ENCODE measurements at regions not wholly inside any gene's neighbourhood (a gene's known extent, or its start where the extent isn't known, plus 50 kb on each side); places are given as distances from the start of the nearest gene placed in this dataset.

- H3K4me3 ChIP-seq (ENCODE audit: low read depth, low read length): no peak overlapping the region
- DNase-seq (ENCODE audit: low read depth): no peak
These were observed 81.1 kb upstream of the LHX1 start for GRCh38 chr17:36856222-36856621.

GRCh38 chr17:36856903-36857381, 80.3 kb upstream of the LHX1 start:
- DNase-seq (ENCODE audit: low read depth): no peak
- H3K4me3 ChIP-seq (ENCODE audit: low read depth, low read length): no peak overlapping the region

GRCh38 chr17:36857698-36858097, 79.6 kb upstream of the LHX1 start:
- no peak for DNase-seq (ENCODE audit: low read depth)
- no peak overlapping the region for H3K4me3 ChIP-seq (ENCODE audit: low read depth, low read length)

- no peak for DNase-seq (ENCODE audit: low read depth)
- no peak overlapping the region for H3K4me3 ChIP-seq (ENCODE audit: low read depth, low read length)
These were observed 78.9 kb upstream of the LHX1 start for GRCh38 chr17:36858119-36859002.

GRCh38 chr17:36859003-36859300, 78.3 kb upstream of the LHX1 start:
- H3K4me3 ChIP-seq (ENCODE audit: low read depth, low read length): no peak overlapping the region
- DNase-seq (ENCODE audit: low read depth): no peak

GRCh38 chr17:36859706-36860105, 77.6 kb upstream of the LHX1 start:
- DNase-seq (ENCODE audit: low read depth): no peak
- H3K4me3 ChIP-seq (ENCODE audit: low read depth, low read length): no peak overlapping the region

- no peak overlapping the region for H3K4me3 ChIP-seq (ENCODE audit: low read depth, low read length)
- no peak for DNase-seq (ENCODE audit: low read depth)
These were observed 75.7 kb upstream of the LHX1 start for GRCh38 chr17:36861531-36861930.

GRCh38 chr17:36862116-36862920, 75.0 kb upstream of the LHX1 start:
- H3K4me3 ChIP-seq (ENCODE audit: low read depth, low read length): no peak overlapping the region
- DNase-seq (ENCODE audit: low read depth): no peak

GRCh38 chr17:36863131-36863530, 74.1 kb upstream of the LHX1 start:
- H3K4me3 ChIP-seq (ENCODE audit: low read depth, low read length): no peak overlapping the region
- no peak for DNase-seq (ENCODE audit: low read depth)

GRCh38 chr17:36863676-36864612, 73.3 kb upstream of the LHX1 start:
- no peak for DNase-seq (ENCODE audit: low read depth)
- H3K4me3 ChIP-seq (ENCODE audit: low read depth, low read length): no peak overlapping the region

GRCh38 chr17:36864827-36865430, 72.3 kb upstream of the LHX1 start:
- no peak for DNase-seq (ENCODE audit: low read depth)

GRCh38 chr17:36867716-36868341, 69.4 kb upstream of the LHX1 start:
- no peak for DNase-seq (ENCODE audit: low read depth)
- no peak overlapping the region for H3K4me3 ChIP-seq (ENCODE audit: low read depth, low read length)

More at GRCh38 chr17:36864827-36865430, 72.3 kb upstream of the LHX1 start:
- H3K4me3 ChIP-seq (ENCODE audit: low read depth, low read length): no peak overlapping the region

- DNase-seq (ENCODE audit: low read depth): no peak
- H3K4me3 ChIP-seq (ENCODE audit: low read depth, low read length): no peak overlapping the region
These were observed 68.5 kb upstream of the LHX1 start for GRCh38 chr17:36868777-36869176.

- no peak for DNase-seq (ENCODE audit: low read depth)
- no peak overlapping the region for H3K4me3 ChIP-seq (ENCODE audit: low read depth, low read length)
These were observed 67.8 kb upstream of the LHX1 start for GRCh38 chr17:36869441-36869840.

- H3K4me3 ChIP-seq (ENCODE audit: low read depth, low read length): no peak overlapping the region
- DNase-seq (ENCODE audit: low read depth): no peak
These were observed 67.2 kb upstream of the LHX1 start for GRCh38 chr17:36869856-36870719.

- no peak overlapping the region for H3K4me3 ChIP-seq (ENCODE audit: low read depth, low read length)
- DNase-seq (ENCODE audit: low read depth): no peak
These were observed 66.6 kb upstream of the LHX1 start for GRCh38 chr17:36870720-36870999.

GRCh38 chr17:36875698-36876293, 61.5 kb upstream of the LHX1 start:
- no peak overlapping the region for H3K4me3 ChIP-seq (ENCODE audit: low read depth, low read length)
- no peak for DNase-seq (ENCODE audit: low read depth)

- no peak overlapping the region for H3K4me3 ChIP-seq (ENCODE audit: low read depth, low read length)
- no peak for DNase-seq (ENCODE audit: low read depth)
These were observed 60.3 kb upstream of the LHX1 start for GRCh38 chr17:36876966-36877365.
